Right lobe of liver (tissue), 6 donors: ENCODE measurements at regions not wholly inside any gene's neighbourhood (a gene's known extent, or its start where the extent isn't known, plus 50 kb on each side); places are given as distances from the start of the nearest gene placed in this dataset.

Experiments
- ATAC-seq, 4 donors: fragments of 200-7000 bp; cut with Tn5 transposase; one replicate each; pipeline ENCODE4 v1.9.1; 2020; ENCODE audit warnings: mild to moderate bottlenecking in 4 of 4, moderate library complexity in 4 of 4
- DNase-seq, 3 donors: peaks; one replicate each; pipeline ENCODE4 v3.0.0-alpha.2; 2020
- H3K27ac ChIP-seq, 3 donors: fragments of 200-600 bp; one replicate each; pipeline ENCODE4 v1.8.0; 2022
- H3K27me3 ChIP-seq, 2 donors: fragments of 200-600 bp; one replicate each; pipeline ENCODE4 v1.8.0; 2022
- H3K36me3 ChIP-seq, 4 donors: fragments of 200-600 bp; sonication (generic) in 1 of 4; one replicate each; pipeline versions ENCODE4 v1.5.1 to v1.8.0; 2017 to 2022; ENCODE audit warnings: control low read depth in 1 of 4
- H3K4me1 ChIP-seq, 4 donors: fragments of 200-600 bp; sonication (generic) in 1 of 4; one replicate each; pipeline versions ENCODE4 v1.5.1 to v1.8.0; 2017 to 2022; ENCODE audit warnings: control low read depth in 1 of 4
- H3K4me3 ChIP-seq, 3 donors: fragments of 200-600 bp; one replicate each; pipeline ENCODE4 v1.8.0; 2022
- H3K9me3 ChIP-seq, 4 donors: fragments of 200-600 bp; sonication (generic) in 1 of 4; one replicate each; pipeline versions ENCODE4 v1.5.1 to v1.8.0; 2017 to 2022; ENCODE audit warnings: control low read depth in 1 of 4
- CTCF ChIP-seq, 4 donors: fragments of 200-600 bp in 3 of 4; fragments of 450-650 bp in 1 of 4; IDR thresholded peaks; one replicate each; pipeline versions ENCODE4 v1.5.1 to v1.8.0; 2016 to 2022; ENCODE audit warnings: antibody characterized with exemption in 4 of 4, mild to moderate bottlenecking in 2 of 4
- POLR2A ChIP-seq: fragments of 450-650 bp; IDR thresholded peaks from one replicate; pipeline ENCODE4 v1.6.1; 2017; ENCODE audit warnings: antibody characterized with exemption, mild to moderate bottlenecking
- WGBS: methylation state at CpG from one replicate; pipeline ENCODE4 v1.1.6; 2018; ENCODE audit warnings: low coverage, low lambda C conversion rate; ENCODE audit not compliant: insufficient coverage; ENCODE audit errors: missing lambda C conversion rate; 5-methylcytosine and 5-hydroxymethylcytosine counted together
- intact Hi-C, 2 donors: fragments of 100-400 bp; cut with DNase I; formaldehyde crosslinking; loops; one replicate each; pipeline versions ENCODE4 v1.11.2 to v1.14.1; 2022
- donor health status: DM: no; HTN: yes; CAD: no.
- donor health status: DM: no; HTN: no; CAD: no.
- donor health status: DM: no; HTN: no; CAD: no.
- donor health status: DM: no; HTN: yes; CAD: no.
- donor health status: DM: no; HTN: yes; CAD: no.

- no peak overlapping the region for H3K4me3 ChIP-seq
- H3K4me1 ChIP-seq: no peaks in the 10 kb centered on the region
- no peaks in the 10 kb centered on the region for H3K27me3 ChIP-seq
- DNase-seq (no peak), ATAC-seq (no peak)
- no peaks in the 10 kb centered on the region for H3K36me3 ChIP-seq
- intact Hi-C loops: no loop called here
- H3K27ac ChIP-seq: no peak overlapping the region
- H3K9me3 ChIP-seq: no peaks in the 10 kb centered on the region
- TF ChIP-seq CTCF (IDR thresholded peaks at IDR 0.05): no peak
- no peak for TF ChIP-seq POLR2A
Observed at GRCh38 chr12:88665071-88665470, 84.8 kb upstream of the KITLG start.

GRCh38 chr12:88662961-88663360 lies 82.7 kb upstream of the KITLG start:
- WGBS: 80% methylated on average over 1 of the region's 1 CpG
- no peak for TF ChIP-seq POLR2A
- TF ChIP-seq CTCF (IDR thresholded peaks at IDR 0.05): no peak
- no peak overlapping the region for H3K4me3 ChIP-seq

GRCh38 chr12:88662093-88662492 lies 81.8 kb upstream of the KITLG start:
- Histone ChIP-seq H3K9me3 (no peaks in the 10 kb centered on the region), H3K36me3 (no peaks in the 10 kb centered on the region), H3K4me1 (no peaks in the 10 kb centered on the region), H3K4me3 (no peak overlapping the region), H3K27me3 (no peaks in the 10 kb centered on the region), H3K27ac (no peak overlapping the region)
- TF ChIP-seq CTCF (IDR thresholded peaks at IDR 0.05) (no peak), POLR2A (no peak)
- DNase-seq (no peak), ATAC-seq (no peak)
- intact Hi-C loops: no loop called here
- 70% methylated on average over 1 of the region's 1 CpG for WGBS

More at GRCh38 chr12:88662961-88663360, 82.7 kb upstream of the KITLG start:
- no peak for ATAC-seq
- Histone ChIP-seq H3K27me3 (no peaks in the 10 kb centered on the region), H3K4me1 (no peaks in the 10 kb centered on the region), H3K36me3 (no peaks in the 10 kb centered on the region), H3K9me3 (no peaks in the 10 kb centered on the region), H3K27ac (no peak overlapping the region)
- DNase-seq: no peak
- intact Hi-C loops: no loop called here

GRCh38 chr12:88658009-88658408 lies 77.7 kb upstream of the KITLG start:
- no peak overlapping the region for H3K4me3 ChIP-seq
- ATAC-seq (no peak), DNase-seq (no peak)
- H3K9me3 ChIP-seq: no peaks in the 10 kb centered on the region
- H3K27me3 ChIP-seq: no peaks in the 10 kb centered on the region
- TF ChIP-seq POLR2A (no peak), CTCF (IDR thresholded peaks at IDR 0.05) (no peak)
- no peaks in the 10 kb centered on the region for H3K4me1 ChIP-seq
- intact Hi-C loops: no loop called here
- no peak overlapping the region for H3K27ac ChIP-seq
- H3K36me3 ChIP-seq: no peaks in the 10 kb centered on the region

GRCh38 chr12:88650715-88651114 lies 70.4 kb upstream of the KITLG start:
- ATAC-seq (peak; percentile 36 to 84 (median 66)), DNase-seq (no peak)
- TF ChIP-seq POLR2A: no peak
- Histone ChIP-seq H3K4me1 (peaks cover 0 to 3% (median 0%) of the 10 kb centered on the region in 4 donors), H3K27me3 (no peaks in the 10 kb centered on the region), H3K4me3 (no peak overlapping the region), H3K36me3 (no peaks in the 10 kb centered on the region), H3K9me3 (no peaks in the 10 kb centered on the region), H3K27ac (no peak overlapping the region)
- intact Hi-C loops: no loop called here
